IgD-negative memory B cell (primary cell): ENCODE measurements at regions not wholly inside any gene's neighbourhood (a gene's known extent, or its start where the extent isn't known, plus 50 kb on each side); places are given as distances from the start of the nearest gene placed in this dataset.

Experiments used
- H3K27ac Mint-ChIP-seq, 3 donors: one replicate each; pipeline ENCODE4 v1.8.0; 2020 to 2022; ENCODE audit warnings: mild to moderate bottlenecking in 3 of 3, mixed read lengths in 3 of 3, moderate library complexity in 1 of 3
- H3K27me3 Mint-ChIP-seq: one replicate; pipeline ENCODE4 v1.8.0; 2021; ENCODE audit warnings: mixed read lengths
- H3K36me3 Mint-ChIP-seq: one replicate; pipeline ENCODE4 v1.8.0; 2020; ENCODE audit warnings: mild to moderate bottlenecking, mixed read lengths
- H3K4me1 Mint-ChIP-seq, 3 donors: one replicate each; pipeline ENCODE4 v1.8.0; 2020 to 2022; ENCODE audit warnings: mixed read lengths in 3 of 3, mild to moderate bottlenecking in 1 of 3
- H3K4me3 Mint-ChIP-seq, 4 donors: one replicate each; pipeline ENCODE4 v1.8.0; 2020 to 2022; ENCODE audit warnings: mild to moderate bottlenecking in 4 of 4, mixed read lengths in 4 of 4, moderate library complexity in 3 of 4
- H3K9me3 Mint-ChIP-seq, 3 donors: one replicate each; pipeline ENCODE4 v1.8.0; 2020 to 2021; ENCODE audit warnings: mixed read lengths in 3 of 3, mild to moderate bottlenecking in 1 of 3

DNA sequence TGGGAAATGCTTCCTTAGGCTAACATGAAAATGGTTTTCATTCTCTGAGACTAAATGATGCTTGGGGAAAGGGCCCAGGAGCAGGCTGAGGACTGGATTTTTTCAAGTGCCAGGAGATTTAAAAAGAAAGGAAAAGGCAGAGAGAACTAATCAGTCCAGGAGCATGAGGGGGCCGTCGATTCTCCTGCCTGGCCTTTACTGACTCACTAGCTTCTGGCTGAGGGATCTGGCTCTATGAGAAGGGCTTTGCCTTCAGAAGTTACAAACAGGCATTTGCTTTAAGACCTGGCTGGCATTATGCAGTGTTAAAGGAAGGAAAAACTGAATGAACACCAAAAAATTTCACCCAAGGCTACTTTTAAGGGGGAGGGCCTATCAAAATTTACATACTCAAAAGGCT lies 359.2 kb downstream of the PBX1 start:
- Mint-ChIP-seq H3K4me1 (no peaks in the 10 kb centered on the region), H3K27ac (no peak overlapping the region), H3K27me3 (no peaks in the 10 kb centered on the region), H3K36me3 (no peaks in the 10 kb centered on the region), H3K4me3 (no peak overlapping the region), H3K9me3 (peaks cover 0 to 1% (median 0%) of the 10 kb centered on the region in 3 donors)

DNA sequence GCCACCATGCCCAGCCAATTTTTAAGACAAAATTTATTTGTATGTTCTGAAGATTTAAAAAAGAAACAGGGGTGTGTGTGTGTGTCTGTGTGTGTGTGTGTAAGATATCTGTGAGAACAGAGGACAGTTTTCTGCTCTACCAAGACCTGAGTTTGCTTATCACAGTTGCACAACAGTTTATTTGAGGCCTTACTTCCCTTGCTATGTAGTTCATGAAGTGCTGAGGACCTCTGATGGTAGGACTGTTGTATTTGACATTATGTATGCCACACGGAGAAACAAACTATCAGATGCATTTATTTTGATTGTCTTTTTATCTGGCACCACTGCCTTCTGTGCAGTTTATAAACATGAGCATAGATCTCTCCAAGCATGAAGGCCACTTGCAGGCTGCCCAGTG lies 355.2 kb downstream of the PBX1 start:
- Mint-ChIP-seq H3K36me3 (no peaks in the 10 kb centered on the region), H3K27ac (no peak overlapping the region), H3K4me3 (no peak overlapping the region), H3K9me3 (peaks cover 0 to 1% (median 0%) of the 10 kb centered on the region in 3 donors), H3K27me3 (no peaks in the 10 kb centered on the region), H3K4me1 (no peaks in the 10 kb centered on the region)

DNA sequence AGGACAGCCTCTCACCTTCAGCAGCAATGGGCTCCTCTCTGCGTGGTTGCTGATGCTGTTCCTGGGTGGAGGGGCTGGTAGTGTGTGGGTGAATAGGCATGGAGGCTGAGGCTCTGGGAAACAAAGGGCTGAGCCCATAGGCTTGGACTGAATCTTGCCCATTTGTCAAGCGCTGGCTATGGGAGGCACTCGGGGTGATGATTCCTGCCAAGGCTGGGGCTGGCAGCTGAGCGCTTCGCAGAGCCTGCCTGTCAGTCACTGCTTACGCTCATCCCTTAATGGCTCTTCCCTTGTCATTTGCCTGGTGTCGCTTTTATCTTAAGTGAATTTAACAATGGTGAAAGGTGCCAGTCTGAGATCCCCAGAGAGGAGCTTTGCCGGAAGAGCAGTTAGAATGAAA lies 353.3 kb downstream of the PBX1 start:
- no peaks in the 10 kb centered on the region for H3K4me1 Mint-ChIP-seq
- H3K4me3 Mint-ChIP-seq: no peak overlapping the region
- no peak overlapping the region for H3K27ac Mint-ChIP-seq
- no peaks in the 10 kb centered on the region for H3K36me3 Mint-ChIP-seq
- peaks cover 0 to 1% (median 0%) of the 10 kb centered on the region in 3 donors for H3K9me3 Mint-ChIP-seq
- no peaks in the 10 kb centered on the region for H3K27me3 Mint-ChIP-seq

DNA sequence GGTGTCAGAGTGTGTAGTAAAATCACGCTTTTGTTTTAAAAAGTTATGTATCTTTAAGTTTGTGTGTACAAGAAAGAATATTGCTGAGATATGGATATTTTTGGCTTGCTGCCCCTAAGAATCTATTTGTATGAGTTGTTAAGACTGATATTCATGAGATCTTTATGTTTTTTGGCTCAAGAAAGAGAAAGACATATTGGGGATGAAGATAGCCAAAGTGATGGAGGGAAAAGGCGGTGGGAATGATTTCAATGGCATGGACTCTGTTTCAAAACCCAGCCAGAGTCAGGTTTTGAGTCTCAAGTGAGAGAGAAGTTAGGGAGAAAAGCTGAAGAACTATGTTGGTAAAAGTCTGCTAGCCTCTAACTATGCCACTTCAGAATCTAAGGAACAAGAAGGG lies 351.7 kb downstream of the PBX1 start:
- peaks cover 0 to 1% (median 0%) of the 10 kb centered on the region in 3 donors for H3K9me3 Mint-ChIP-seq
- no peaks in the 10 kb centered on the region for H3K4me1 Mint-ChIP-seq
- H3K4me3 Mint-ChIP-seq: no peak overlapping the region
- H3K27me3 Mint-ChIP-seq: no peaks in the 10 kb centered on the region
- no peak overlapping the region for H3K27ac Mint-ChIP-seq
- no peaks in the 10 kb centered on the region for H3K36me3 Mint-ChIP-seq

DNA sequence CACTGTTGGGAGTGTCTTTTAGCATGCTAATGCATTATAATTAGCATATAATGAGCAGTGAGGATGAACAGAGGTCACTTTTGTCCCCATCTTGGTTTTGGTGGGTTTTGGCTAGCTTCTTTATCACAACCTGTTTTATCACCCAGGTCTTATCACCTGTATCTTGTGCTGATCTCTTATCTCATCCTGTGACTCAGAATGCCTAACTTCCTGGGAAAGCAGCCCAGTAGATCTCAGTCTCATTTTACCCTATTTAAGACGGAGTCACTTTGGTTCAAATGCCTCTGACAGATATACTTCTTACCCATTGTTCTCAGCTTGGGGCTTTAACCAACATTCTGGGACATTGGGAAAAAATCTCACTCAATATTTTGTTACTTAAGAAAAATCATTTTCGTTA lies 348.7 kb downstream of the PBX1 start:
- H3K9me3 Mint-ChIP-seq: peaks cover 0 to 2% (median 0%) of the 10 kb centered on the region in 3 donors
- H3K27me3 Mint-ChIP-seq: no peaks in the 10 kb centered on the region
- no peaks in the 10 kb centered on the region for H3K4me1 Mint-ChIP-seq

DNA sequence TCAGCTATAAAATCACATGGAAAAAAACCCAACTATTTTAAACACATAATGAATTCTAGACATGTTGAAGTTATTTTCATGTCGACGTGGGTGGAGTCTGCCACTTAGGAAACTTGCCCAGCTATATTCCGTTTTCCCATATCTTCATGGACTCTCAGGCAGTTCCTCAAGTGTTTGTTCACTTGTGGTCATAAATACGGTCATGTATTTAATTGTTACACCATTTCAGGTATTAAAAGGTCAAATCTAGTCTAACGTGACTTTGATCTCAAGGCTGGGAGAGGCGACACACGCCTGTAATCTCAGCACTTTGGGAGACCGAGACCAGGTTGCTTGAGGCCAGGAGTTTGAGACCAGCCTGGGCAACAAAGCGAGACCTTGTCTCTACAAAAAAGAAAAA lies 346.9 kb downstream of the PBX1 start:
- Mint-ChIP-seq H3K4me1 (no peaks in the 10 kb centered on the region), H3K27me3 (no peaks in the 10 kb centered on the region), H3K36me3 (no peaks in the 10 kb centered on the region), H3K27ac (no peak overlapping the region), H3K9me3 (peaks cover 0 to 2% (median 2%) of the 10 kb centered on the region in 3 donors), H3K4me3 (no peak overlapping the region)

More for the DNA sequence above, 348.7 kb downstream of the PBX1 start:
- Mint-ChIP-seq H3K36me3 (no peaks in the 10 kb centered on the region), H3K27ac (no peak overlapping the region), H3K4me3 (no peak overlapping the region)

DNA sequence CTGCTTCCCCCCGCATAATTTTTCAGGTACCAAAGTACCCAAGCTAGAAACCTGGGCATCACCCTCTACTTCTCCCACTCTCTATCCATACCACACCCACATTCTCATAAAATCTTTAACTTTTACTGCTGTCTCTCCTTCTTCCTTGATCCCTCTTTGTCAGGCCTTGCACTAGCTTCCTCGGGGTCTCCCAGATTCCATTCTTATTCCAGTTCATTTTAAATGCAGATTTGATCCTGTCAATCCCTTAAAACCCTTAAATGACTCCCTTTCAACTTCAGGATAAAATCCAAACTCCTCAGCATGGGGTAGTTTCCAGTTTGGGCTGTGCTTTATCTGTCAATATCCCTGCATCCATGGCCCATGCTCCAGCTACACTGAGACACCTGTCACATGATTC lies 343.5 kb downstream of the PBX1 start:
- Mint-ChIP-seq H3K36me3 (no peaks in the 10 kb centered on the region), H3K4me3 (no peak overlapping the region), H3K27me3 (no peaks in the 10 kb centered on the region), H3K9me3 (peaks cover 0 to 5% (median 5%) of the 10 kb centered on the region in 3 donors), H3K4me1 (peaks cover 0 to 1% (median 0%) of the 10 kb centered on the region in 3 donors), H3K27ac (peak overlapping the region in 1 of 3 donors; percentile 5)
